Hypothalamus (tissue), 51 donors: ENCODE measurements at regions not wholly inside any gene's neighbourhood (a gene's known extent, or its start where the extent isn't known, plus 50 kb on each side); places are given as distances from the start of the nearest gene placed in this dataset.
"Not testable (repeated sequence)": the region's sequence is repeated elsewhere in the genome, so short reads cannot be mapped to it uniquely, and the experiment has no call there.

Experiments
- DNase-seq, 51 donors: peaks; one replicate each; lab custom pipeline; 2025; lab: John Stamatoyannopoulos, UW

DNA sequence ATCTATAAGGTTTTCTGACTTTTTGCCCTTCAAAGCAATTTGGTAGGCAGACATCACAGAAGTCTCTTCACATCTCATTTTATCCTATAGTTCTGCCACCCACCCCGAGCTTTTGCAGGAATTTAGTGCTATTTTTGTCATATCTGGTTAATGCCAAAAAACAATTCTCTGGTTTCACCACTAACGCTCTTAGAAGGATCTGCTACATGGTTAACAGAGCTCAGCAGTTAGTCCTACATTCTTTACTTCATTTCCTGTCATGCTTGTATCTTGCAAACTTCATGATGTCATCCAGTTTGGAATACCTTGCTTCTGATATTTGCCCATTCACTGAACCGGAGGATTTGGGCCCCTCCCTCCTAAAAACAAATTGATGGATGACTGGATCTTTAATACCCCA lies 116.8 kb upstream of the SERPINE2 start:
- DNase-seq = no peak

DNA sequence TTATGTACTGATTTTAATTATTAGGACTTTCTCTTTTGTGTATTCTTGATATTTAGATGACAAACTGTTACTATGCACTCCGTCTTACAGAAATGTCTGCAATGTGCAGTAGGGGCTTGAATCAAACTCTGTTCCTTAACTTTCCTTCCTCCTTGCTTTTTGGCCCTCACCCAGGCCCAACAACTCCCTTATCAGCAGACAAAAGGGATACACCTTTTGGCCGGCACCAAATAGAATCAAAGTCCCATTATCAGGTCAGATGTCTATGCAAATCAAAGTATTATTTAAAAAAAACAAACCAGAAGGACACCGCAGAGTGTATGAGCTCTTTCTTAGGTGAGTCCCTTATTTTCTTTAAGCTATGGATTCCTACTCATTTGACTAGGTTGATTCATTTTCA lies 116.3 kb upstream of the SERPINE2 start:
- DNase-seq = no peak

DNA sequence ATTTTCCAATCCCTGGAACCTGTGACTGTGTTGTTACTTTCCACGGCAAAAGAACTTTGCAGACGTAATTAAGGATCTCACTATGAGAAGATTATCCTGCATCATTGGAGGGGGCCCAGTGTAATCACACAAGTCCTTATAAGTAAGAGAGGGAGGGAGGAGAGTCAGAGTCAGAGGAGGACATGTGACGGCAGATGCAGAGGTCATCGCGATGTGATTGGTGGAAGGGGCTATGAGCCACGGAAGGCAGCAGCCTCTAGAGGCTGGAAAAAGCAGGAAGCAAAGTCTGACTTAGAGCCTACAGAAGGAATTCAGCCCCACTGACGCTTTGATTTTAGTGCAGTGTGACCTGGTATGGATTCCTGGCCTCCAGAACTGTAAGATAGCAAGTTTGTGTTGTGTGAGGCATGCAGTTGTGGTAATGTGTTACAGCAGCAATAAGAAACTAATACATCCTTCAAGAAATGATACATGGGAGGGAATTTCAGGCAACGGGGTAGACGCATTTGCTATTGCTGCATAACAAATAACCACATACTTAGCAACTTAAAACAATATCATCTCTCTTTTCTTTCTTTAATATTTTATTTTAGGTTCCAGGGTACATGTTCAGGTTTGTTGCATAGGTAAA lies 112.7 kb upstream of the SERPINE2 start:
- no peak for DNase-seq

DNA sequence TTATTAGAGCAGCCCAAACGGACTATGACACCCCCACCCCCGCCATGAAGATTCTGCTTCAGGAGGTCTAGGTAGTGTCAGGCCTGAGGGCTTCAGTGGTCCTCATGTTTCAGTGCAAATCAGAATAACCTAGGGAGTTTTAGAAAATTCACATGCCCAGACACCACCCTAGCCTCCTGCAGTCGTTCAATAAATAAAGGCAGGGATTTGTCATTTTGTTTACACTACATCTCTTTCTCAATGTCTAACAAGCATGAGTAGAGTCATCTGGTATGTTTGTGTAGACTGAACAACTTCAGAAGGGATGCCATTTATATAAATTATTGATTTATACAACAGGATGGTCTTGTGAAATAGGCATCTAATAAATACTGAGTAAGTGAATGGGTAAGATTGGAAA lies 112.1 kb upstream of the SERPINE2 start:
- DNase-seq = no peak

DNA sequence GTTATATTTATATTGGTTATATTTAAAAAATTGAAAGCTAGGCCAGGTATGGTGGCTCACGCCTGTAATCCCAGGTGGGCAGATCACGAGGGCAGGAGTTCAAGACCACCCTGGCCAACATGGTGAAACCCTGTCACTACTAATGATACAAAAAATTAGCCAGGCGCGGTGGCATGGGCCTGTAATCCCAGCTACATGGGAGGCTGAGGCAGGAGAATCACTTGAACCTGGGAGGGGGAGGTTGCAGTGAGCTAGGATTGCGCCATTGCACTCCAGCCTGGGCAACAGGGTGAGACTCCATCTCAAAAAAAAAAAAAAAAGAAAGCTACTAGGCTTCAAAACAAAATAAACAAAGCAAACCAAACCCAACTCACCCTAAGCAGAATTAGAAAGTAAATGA lies 109.0 kb upstream of the SERPINE2 start:
- DNase-seq = not testable (repeated sequence)

DNA sequence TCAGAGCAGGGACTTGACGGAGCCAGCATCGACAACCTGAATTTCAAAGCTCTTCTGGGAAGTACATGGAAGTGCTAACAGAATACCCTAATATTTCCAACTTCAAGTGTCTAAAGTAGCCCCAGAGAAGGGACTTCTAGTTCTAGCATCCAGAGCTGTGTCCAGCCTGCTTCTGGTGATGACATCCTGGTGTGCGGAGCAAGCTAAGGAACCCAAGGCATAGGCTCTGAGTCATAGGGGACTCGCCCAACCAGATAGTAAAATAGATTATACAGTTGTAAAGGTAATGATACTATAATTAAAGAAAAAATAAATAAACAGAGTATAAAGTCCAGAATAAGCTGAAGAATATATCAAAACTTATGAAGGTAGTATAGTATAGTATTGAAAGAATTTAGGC lies 108.1 kb upstream of the SERPINE2 start:
- DNase-seq = no peak

DNA sequence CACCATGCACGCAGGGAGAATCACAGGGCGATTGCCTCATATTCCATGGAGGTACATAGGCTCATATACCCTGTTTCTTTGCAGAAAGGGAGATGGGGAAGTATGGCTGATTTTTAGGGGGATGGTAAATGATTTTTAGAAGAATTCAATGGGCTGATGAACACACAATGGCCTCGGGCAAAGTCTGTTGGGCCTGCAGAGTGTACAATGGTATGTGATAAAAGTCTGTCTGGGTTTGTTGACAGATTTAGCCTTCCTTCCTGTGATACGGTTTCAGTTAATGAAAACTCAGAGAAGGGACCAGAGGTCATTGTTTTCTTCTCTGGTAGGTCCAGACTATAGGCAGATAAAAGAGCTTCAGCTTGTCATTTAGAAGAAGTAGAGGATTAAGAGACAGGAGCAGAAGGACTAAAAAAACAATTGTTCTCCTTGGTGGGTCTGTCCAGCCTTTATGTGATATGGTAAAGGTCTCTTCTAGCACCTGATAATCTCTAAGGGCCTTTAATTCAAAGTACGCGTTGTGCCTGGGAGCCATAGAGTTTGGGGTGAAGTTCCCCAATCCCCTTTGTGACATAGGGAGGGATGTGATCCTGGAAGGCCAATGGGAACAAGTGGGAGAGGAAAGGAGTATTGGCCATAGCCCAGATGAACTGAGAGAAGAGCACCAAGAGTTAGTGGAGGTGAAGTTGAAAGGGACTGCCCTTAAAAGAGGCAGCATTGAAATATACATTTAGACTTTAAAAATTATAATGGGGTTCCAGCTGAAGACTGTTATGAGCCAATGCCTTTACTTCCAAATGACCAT lies 107.5 kb upstream of the SERPINE2 start:
- DNase-seq = no peak

DNA sequence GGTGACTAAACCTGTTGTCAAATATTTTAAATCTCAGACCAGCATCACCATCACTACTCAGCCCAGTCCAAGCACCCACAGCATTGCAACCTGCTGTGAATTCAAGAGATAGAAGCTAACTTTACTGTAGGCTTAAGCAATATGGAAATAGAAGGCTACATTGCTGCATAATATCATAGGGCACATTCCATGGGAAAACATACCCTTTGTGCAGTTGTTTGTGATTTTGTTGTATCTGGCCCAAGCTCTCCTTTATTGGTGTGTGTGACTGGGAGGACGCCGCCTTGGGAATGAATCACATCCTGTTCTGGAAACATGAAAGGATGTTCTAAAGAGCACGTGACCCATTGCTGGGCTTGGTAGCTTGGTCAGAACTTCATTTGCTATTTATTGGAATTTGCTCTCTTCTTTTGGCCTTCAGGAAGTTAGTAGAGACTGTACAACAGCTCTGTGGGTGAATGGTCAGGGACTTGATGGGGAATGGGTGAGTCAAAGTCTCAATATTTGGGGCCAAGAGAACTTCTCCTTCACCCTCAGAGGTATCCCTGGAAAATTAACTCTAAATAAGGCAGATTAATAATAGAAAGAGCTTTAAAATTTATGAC lies 106.8 kb upstream of the SERPINE2 start:
- DNase-seq = no peak

DNA sequence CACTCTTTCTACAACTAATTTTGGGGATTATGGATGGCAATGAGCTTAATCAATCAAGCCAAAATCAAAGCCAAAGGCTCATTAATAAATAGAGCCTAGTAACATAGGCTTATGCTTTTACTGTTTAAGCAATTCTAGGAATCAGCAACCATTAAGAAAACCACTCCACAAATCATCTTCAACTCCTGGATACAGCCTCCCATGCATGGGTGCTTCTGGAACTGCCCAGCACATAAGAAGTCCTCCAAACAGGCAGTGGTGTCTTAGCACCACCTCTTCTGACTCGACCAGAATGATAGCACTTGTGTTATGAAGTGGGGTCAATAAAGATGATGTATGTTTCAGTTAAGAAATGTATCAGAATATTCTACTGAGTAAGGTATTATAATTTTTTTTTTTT lies 104.4 kb upstream of the SERPINE2 start:
- no peak for DNase-seq

DNA sequence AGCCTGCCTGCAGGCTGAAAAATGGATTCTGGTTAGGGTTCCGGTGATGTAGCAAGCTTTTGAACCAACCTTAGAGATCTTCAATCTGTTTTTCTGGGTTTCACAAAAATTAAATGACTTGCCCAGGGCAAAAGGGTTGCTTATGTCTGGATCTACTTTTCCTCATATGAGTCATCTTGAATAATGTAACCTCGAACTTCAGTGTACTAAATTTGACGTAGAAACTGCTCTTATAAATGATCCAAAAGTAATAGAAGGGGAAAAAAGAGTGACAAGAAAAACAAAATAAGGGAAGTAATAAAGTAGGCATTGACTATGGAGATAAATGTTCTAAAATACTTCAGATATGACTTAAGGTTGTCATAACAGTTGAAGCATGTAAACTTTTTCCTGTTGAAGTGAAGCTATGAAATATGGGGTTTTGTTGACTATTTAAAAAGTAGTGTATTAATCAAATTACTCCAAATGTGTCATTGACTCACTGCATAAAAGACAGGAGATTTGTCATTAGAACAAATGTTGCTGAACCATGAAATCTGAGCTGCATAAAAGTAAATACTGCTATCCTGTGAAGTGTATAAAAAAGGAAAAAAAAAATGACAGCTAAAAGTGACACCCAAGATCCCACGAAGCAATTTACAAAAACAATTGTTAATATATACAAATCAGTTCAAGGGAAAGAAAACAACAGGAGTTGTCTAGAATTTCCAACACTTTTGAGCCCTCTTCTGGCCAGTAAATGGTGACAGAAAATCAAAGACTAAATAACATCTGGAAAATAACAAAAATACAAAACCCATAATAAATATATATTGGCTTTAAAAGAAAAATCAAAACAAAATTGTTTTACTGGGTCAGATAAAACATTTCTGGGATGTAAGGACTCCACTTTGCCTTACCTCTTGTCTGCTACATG lies 103.6 kb upstream of the SERPINE2 start:
- DNase-seq = no peak

DNA sequence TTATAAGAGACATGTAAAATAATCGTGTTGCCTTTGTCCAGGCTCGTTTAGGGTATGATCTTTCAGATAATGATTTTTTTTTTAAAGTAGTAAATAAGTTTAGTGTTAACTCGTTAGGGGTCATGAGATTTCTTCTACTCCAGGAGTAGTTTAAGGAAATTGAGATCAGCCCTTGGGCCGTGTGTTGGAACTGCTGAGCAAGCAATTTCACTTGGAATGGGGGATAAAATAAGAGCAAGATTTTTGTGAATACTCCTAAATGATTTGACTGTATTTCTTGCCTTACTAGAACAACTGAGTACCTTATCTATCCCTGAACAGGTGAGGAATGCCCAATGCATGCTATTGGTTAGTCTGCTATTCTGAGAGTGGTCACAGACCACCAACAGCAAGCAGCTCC lies 102.2 kb upstream of the SERPINE2 start:
- DNase-seq = no peak

DNA sequence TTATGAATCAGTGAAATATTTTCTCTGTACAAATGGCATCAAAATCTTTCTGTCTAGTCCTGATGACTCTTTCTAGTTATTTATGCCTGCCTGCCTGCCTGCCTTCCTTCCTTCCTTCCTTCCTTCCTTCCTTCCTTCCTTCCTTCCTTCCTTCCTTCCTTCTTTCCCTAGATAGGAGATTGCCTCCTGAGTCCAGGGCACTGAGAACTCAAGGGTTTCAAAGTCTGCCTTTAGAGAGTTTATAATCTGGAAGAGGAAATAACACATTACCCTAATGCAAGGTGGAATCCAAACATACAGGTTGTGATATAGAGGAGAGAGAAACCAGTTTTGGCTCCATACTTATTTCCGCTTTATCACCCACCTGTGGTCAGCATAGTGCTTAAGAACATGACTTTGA lies 98.1 kb upstream of the SERPINE2 start:
- no peak for DNase-seq

DNA sequence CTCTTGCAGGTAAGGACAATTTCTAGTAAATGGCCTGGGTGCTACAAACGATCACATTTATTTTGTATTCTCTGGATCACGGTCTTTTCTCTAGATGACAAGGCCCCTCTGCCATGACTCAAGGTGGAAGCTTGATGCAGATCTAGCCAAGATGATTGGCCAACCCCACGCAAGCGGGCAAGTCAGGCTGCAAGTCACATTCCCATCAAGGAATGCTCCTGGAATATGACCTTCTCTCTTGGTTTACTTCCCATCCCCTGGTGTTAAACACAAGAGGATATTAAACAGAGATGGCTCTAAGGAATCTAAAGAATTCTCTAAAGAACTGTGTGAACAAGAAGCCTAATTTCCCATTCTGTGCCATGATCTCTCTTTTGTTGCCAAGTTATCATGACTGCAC lies 97.3 kb upstream of the SERPINE2 start:
- no peak for DNase-seq

DNA sequence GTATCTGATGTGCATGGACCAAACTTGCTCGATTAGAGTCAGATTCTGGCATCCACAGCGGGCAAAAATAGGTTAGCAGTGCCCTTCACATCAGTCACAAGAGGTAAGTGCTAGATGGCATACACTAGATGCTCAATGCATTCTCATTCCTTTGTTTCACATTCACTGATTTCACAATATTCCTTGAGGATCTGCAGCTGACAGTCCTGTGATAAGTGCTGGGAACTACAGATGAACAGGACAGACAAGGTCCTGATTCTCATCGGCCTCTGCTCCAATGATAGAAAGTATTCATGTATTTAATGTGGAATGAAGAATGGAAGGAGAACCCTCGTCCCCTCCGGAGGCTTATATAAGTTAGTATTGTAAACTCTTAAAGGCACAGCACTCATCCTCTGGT lies 96.8 kb upstream of the SERPINE2 start:
- DNase-seq = no peak

DNA sequence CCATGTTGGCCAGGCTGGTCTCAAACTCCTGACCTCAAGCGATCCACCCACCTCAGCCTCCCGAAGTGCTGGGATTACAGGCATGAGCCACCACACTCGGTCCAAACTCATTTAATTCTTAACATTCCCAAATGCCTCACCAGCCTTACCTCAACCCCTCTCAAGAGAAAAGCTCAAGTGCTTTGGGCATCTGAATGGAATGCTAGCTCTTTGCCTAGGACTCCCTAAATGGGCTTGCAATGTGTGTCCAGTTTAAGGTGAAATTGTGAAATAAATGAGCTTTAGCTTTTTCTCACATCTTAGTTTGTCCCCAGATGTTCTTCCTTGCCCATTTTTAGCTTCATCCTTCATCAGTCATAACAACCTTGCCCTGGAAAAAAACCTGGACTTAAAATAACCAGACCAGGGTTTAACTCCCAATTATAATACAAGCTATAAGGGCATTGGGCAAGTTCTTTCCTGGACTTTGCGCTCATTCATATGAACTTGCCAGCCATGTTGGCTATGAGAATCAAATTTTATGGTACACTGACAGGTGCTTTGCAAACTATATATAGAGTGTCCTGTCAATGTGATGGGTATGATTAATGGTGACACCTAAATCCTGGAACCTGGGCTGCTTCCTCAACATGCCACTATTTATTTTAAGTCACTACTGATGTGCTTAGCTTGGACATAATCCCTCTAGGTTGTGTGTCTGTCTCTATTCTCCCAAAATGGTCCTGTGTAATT lies 95.1 kb upstream of the SERPINE2 start:
- DNase-seq = no peak

DNA sequence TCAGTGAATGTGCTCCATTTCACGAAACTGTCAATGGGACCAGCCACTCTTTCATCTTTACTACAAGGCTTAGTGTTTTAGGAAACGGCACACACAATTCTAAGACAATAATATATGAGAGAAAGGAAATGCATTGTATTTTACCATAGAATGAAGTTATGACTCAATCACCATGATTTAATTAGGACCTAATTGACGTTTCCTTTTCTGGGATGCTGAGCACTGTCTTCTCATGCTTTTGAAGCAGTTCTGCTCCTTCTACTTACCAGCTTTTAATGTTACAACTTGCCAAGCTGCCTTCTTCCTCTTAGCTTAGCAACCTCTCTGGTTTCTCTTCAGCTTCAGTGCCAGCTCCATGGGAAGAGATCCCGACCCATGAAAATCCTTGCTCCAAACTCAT lies 94.3 kb upstream of the SERPINE2 start:
- no peak for DNase-seq

DNA sequence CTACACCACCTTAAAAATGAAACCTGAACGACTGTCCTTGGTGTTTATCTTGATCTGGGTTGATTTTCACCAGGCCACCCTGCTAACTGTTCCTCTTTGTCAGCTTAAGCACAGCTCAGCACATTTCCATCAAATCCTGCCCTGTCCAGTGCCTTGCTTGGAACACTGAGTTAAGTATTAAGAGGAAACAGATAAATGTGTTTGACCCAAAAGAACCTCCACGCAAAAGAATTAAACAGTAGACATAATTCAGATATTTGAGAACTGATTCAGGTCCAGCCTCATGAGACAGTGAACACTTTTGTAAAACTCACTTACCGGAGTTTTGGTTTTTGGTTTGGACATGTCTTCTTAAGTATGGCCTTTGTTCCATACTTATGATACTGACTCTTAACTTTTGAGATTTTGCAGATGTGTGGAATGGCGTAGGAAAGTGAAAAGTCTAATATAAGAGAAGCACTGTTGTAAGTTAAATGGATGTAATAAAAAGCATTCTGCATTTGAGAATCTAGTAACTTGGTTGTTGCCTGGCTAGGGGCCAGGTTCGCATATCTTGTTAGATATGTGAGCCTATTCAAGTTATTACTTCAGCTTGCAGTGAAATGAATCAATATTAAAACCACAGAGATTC lies 88.9 kb upstream of the SERPINE2 start:
- no peak for DNase-seq

DNA sequence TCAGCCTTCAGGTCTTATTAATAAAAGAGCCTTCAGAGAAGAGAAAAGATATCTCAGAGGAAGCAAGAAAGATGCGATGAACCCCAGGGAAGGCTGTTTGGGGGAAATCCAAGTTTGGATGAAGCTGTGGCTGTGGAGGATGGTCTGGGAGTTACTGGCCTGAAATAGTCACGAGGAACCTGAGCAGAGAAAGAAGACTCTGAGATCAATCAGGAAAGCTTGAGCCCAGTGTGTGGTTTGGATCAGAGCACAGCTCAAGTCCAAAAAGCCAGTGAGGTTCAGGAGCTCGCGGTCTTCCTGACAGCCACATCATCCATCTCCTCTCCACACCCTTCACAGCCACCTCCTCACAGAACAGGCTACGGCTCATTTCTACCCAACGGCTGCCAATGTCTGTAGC lies 87.4 kb upstream of the SERPINE2 start:
- DNase-seq = no peak

DNA sequence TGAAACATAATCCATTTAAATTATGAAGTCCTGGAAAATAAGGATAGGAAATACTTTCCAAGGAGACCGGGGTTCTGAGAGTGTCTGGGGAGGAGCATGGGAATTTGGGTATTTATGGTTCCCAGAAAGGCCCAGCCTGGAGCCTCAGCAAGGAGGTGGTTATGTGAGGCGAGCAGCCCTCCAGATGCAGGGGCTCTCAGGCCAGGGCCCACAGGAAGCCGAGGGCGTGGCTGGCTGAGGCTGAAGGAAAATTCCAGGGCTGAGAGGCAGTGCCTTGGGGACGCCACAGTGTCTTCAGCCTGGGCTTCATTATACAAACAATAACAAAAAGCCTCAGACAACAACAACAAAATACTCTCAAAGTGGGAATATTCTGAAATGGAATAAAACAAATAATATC lies 86.9 kb upstream of the SERPINE2 start:
- DNase-seq = no peak

DNA sequence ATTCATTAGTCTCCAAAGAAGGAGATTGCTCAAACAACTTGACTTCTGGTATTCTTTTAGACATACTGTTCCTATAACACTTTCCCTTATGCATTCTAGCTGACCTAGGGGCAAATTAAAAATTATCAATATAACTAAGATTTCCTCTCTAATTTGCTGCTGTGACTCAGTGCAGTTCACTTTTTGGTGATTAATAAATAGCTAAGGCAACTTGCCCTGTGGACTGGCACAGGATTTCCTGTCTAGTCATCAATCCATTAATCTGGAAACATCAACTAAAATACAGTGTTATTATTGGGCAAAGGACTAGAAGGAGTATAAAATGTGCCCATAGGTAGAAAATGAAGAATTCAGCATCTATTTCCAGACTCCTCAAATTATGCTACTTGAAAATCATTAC lies 83.5 kb upstream of the SERPINE2 start:
- DNase-seq = no peak
